HG02678 (cell line): ENCODE measurements at regions not wholly inside any gene's neighbourhood (a gene's known extent, or its start where the extent isn't known, plus 50 kb on each side); places are given as distances from the start of the nearest gene placed in this dataset.

Source experiments
- ATAC-seq: cut with Tn5 transposase; IDR thresholded peaks from one replicate; pipeline ENCODE4 v1.9.1; 2021; ENCODE audit warnings: mild to moderate bottlenecking, moderate library complexity; ENCODE audit not compliant: unreplicated experiment

DNA sequence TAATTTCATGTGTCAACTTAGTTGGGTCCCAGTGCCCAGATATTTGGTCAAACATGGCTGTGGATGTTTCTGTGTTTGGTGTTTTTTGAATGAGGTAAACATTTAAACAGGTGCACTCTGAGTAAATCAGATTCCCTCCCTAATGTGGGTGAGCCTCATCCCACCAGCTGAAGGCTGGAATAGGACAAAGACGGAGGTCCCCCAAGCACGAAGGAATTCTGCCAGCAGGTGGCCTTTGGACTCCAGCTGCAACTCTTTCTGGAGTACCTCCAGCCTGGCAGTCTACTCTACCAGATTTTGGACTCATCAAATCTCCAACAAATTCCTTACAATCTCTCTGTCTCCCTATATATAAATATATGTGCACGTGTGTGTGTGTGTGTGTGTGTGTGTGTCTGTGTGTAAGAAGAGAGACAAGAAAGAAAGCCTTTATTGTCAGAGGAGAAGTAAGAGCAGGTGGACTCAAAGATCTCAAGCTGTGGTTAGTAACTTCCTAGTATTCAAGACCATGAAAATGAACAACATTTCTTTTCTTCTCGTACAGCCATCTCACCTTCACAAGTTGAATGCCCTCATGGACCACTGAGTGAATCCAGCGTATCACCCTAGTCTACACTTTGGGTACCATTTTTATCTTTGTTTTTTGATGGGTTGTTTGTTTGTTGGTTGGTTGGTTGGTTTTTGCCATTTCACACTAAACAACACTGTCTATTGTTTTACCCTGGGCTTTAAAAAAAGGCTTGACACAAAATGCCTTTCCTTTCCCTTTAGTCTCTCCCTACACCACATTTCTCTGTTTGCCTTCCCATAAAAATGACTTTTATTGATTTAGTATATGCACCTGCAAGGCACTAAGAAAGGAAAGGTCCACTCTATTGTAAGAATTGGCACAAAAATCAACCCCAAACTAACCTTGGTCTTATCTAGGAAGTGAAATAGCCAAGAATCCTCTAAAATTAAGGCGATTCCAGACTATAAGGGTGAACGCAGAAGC is 118.7 kb downstream of the TENT4A start:
- no peak for ATAC-seq

DNA sequence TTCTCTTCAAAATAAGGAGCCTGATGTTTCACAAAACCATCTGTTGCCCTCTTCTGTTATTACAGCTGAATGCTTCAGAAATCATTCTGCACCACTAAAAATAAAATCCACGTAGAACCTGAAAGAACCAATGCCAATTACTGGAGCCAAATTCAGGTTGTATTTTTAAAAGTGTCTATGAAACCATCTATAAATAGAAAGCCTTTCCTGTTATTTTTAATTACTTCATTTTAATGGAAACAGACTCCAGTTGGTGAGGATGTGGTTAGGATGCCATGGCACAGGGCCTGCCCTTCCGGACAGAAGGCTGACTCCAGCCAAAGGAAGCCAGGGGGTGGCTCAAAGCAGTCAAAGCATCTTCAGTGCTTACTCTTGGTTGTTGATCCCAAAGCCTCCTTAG is 119.8 kb downstream of the TENT4A start:
- ATAC-seq = no peak

DNA sequence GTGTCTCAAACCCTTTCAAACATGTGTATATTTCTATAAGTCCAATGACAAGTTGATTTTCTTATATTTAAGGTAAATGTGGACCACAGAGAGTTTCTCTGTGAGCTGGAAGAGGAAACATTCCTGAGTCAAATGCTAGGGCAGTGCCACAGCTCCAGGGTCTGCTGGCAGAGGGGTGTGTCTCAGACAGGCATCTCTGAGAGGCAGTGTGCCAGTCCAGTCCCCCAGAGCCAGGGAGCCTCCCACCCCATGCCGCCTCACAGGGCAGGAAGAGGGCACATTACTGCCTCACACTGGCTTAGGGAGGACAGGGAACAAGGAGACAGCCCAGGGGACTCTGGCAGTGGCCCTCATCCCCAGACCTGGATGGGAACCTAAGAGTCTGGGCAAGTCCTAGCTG is 120.2 kb downstream of the TENT4A start:
- ATAC-seq = no peak

DNA sequence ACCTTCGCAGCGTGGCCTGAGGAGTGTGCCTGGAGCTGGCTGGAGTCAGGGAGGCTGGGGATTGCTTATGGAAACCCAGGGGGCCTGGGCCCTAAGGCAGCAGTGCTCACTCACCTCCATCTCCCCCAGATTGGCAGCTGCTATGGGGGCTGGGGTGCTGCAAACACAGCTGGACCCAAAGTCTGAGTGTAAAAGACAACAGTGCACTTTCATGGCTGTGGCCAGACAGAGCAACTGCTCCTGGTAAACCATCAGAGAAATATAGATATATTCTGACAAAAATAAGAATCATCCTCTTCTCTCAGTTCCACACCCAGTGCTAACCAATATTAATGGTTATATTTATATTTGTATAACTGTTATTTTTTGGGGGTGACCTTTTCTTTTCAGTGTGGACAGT is 123.9 kb downstream of the TENT4A start:
- ATAC-seq = no peak

DNA sequence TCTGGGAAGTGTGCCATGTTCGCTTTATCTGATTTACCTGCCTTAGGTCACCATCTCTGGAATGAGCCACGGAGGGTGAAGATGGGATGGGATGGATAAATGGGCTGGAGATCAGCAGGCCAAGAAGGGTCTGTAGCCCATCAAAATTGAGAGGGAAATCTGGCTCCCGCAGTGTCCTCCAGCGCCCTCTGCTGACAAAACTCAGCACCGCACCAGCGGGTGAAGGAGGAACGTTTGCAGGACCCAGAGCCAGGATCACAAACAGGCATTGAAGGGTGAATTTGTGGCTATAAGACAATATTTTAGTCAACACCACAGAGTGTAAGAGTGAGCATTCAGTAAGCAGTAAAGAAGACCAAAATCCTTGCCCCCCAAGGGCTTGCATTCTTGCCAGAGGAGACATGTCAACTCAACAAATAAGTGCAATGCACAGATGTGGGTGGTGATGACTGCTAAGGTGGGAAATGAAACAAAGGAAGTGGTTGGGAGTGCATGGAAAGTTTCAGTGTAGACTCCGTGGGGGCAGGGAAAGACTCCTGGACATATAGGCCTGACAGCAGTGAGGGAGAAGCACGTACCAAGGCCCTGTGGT is 124.4 kb downstream of the TENT4A start:
- no peak for ATAC-seq

DNA sequence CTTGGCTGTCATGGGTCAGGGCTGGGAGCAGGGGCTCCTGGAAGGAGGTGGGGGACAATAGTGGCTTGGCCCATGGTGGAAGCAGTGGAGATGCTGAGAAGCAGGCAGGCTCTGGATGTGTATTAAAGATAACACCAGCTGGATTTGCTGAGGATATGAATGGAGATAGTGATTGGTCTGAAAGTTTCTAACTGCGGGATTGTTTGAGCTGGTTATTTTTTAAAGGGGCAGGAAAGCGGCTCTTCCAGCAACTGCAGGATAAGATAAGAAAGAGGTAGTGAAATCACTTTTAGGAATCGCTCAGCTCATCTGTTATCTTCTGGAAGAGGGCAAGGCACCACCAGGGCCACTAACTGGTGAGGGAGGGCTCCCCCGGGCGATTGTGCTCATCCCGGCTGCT is 125.5 kb downstream of the TENT4A start:
- no peak for ATAC-seq

DNA sequence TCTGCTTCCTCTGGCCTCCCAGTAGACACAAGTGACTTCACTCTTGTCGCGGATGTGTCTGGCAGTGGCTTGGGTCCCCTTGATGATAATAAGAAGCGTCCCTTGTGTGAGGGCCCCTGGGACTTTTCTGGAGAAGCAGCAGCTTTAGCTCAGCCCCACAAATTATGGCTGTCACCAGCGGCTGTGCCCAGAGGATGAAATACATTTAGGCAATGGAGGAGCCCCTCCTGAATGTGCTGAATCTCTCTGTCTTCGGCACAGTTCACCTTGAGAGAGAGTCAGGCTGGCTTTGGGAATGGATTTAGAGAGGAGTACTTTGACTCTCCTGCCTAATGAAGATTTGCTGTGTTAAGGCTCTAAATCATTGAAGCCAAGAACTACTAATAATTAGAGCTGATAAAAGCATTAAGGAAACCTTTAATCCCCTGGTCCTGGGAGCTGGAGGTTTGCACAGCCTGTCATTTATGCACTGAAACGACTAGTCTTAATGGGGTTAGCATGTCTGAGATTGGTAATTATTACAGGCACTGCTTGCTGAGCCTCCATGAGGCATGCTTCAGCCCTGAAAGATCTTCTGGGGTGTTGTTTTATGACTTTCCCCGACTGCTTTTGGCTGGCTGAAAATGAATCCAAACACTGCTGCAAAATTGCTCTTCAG is 127.0 kb downstream of the TENT4A start:
- ATAC-seq = no peak

DNA sequence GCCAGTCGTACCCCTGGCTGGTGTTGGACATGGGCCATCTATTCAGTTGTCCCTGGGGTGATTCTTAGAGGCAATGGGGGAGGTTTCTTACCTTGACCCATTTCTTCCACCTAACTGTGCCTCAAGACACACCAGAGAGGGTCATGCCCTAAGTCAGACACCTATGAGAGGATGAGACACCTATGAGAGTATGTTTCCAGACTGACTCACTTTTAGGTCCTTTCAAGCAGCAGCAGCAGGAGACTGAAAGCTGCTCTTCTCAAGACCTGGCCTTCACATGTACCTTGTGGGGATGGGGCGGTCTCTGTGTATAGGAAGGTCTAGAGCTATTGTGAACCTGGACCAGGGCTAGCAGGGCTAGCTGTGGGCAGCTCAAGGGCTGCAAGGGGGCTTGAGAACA is 130.1 kb downstream of the TENT4A start:
- ATAC-seq = no peak

DNA sequence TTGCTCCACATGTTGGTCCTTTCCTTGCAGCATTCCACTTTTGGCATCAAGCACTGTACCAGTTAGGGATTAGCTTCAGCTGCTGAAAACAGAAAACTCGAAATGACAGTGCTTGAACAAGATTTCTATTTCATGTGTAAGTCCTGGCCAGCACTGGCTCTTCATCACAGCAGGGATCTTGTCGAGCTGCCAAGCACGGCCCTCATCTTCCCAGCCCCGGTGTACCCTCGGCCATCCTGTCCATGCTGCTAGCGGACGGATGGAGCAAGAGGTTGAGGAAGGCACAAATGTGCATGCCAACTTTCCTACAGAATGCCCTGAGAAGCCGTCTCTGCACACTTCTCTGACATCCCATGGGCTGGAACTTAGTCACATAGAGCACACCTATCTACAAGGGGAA is 130.6 kb downstream of the TENT4A start:
- ATAC-seq = no peak

DNA sequence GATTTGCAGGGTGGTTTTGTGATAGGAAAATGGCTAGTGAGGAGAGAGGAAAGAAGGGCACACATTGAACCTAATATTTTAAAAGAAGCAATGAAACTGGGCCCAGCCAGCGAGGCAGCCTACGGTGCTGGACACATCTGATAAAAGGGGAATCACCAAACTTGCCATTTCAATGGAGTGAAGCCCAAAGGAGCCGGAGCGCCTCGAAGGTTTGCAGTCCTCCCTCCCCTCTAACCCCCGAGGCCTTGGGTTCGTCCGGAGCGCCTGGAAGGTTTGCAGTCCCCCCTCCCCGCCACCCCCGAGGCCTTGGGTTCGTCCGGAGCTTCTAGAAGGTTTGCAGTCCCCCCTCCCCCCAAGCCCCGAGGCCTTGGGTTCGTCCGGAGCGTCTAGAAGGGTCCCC is 132.6 kb downstream of the TENT4A start:
- ATAC-seq = no peak

DNA sequence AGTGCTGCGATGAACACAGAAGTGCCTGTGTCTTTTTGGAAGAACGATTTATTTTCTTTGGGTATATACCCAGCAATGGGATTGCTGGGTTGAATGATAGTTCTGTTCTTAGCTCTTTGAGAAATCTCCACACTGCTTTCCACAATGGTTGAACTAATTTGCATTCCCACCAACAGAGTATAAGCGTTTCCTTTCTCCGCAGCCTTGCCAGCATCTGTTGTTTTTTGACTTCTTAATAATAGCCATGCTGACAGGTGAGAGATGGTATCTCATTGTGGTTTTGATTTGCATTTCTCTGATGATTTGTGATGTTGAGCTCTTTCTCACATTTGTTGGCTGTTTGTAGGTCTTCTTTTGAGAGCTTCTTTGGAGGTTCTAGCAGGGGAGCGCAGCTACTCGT is 134.6 kb downstream of the TENT4A start:
- no peak for ATAC-seq

DNA sequence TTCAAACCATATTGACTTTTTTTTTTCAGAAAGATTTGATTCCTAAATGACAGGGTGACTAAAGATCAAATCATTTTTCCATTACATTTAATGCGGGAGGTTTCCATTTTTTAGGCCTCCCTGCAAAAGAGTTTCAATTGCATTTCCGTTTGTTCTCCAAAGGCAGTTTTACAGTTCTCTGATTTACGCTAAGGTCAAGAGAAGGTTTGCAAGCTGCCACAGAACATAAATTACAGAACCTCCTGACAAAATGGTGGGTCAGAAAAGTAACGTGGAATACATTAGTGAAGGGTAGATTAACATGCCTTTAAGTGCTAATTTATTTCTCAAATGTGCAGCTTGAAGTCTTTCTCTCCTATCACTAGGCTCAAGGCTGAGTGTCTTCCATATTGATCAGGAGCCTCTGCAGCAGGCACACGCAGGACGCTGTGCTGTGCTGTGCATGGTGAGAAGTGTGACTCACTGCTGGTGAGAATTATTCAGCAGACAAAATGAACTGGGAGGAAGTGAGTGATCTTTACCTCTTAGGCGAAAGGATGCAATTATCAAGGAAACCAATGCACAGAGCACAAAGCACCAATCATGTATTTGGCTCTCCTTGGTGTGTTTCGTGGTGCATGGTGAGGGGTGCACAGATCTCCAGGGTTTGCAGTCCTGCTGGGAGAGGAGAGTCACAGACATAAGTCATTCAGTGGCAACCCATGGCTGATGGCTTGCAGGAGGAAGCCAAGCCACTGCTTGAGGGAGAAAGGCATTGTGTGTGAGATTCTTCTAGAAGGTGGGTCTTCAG is 136.3 kb downstream of the TENT4A start:
- ATAC-seq = no peak

DNA sequence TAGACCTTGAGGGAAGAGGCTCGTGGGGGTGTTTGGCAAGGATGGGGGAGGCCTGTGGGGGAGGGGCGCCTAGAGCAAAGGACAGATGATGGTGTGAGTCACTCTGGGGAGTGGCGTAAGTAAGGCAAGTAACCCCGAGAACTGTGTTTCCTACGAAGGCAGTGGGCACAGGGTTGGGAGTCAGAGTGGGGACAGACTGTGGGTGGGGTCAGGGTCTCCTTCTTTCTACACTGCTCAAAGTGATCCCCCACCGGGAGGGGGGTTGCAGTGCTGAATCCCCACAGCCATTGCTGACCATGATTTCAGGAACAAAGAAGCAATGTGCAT is 136.8 kb downstream of the TENT4A start:
- no peak for ATAC-seq

DNA sequence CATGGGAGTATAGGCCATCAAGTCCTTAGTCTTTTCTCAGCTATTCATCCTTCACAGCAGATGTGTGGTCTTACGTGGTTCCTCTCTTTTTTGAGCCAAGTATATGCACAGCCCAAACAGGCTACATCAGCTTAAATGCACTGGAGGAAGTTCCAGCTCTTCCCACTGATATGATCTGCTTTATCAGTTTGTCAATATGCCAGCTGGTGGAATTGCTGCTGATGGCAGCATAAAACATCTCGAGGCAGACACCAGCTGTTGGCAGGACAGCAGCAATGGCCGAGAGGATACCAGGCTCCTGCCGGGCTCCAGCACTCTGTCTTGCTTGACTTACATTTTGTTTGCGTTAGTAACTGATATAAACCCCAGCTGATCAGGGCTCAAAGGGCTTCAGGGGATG is 143.4 kb downstream of the TENT4A start:
- ATAC-seq = no peak

DNA sequence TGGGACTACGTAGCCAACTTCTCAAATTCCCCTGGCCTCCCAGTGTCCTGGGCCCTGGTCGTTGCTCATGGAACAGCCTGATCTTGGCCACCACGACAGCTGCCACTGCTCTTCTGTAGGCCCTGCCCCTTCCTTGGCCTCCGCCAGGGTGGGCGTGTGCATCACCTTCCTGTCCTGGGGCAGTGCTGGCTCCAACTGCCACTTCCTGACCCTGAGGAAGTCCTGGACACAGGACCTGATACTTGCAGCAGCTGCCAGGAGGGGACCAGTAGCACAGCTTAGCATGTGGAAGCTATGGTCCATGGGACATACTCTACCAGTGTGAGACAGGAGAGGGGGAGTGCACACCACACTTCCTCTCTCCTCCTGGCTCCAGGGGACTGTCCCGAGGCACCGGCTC is 145.2 kb downstream of the TENT4A start:
- ATAC-seq = no peak

DNA sequence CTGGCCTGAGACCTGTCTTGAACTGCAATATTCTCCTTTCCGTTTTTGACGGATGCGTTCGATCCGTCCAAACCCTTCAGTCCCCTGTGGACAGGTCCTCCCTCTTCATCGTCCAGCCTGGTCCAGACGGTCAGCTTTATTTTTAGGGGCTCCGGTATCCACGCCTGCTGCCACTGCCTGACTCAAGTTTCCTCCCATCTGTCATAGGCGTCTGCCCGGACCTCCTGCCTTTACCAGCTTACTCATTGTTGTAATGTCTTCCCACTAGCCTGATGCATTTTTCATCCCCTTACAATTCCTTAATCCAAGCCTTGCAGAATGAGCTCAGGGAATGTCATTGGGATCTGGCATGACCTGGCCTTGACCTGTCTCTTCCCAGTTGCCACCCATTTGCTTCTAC is 145.8 kb downstream of the TENT4A start:
- ATAC-seq = no peak

DNA sequence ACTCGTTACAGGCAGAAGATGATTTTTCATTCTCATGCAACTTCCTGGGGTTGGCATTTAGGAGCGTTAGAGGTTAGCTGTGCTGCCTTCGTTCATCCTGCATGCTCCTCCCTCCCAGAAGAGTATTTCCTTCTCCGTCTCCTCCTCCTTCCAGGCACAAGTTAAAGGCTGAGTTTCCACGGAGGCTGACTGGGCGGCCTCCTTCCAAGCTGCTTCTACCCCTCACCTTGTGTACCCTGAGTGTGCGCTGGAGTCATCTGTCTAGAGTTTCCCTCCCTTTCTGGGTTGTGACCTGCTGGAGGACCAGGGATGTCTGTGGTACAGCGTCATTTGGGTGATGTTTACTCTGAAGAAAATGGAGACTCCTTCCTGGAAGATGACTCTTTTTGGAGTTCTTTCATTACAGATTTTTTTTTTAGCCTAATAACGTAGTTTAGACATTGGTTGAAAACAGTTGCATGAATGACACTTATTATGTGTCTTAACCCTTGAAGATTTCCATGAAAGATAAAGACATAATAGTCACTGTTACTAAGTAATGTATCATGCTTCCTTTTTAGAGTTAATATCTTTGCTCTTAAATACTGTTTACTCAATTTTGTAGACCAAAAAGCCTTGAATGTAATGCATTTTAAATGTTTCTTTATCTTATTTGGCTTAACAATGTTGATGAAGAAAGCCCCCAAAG is 146.9 kb downstream of the TENT4A start:
- ATAC-seq = no peak

DNA sequence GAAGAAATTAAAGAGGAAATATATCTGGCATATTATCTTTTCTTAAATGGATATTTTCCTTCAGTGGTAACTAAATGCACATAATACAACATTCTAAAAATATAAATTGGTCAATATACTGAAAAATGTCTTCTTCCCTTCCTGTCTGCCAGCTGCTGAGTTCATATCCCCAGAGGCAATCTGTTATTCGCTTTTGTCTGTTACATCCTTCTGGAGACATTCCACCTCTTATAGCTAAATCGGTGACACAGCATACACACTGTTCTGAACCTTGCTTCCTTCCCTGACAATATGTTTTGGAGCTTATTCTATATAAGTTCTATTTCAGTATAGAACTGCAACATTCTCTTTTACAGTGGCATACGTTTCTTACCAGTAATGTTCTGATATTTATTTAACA is 147.8 kb downstream of the TENT4A start:
- ATAC-seq = no peak

DNA sequence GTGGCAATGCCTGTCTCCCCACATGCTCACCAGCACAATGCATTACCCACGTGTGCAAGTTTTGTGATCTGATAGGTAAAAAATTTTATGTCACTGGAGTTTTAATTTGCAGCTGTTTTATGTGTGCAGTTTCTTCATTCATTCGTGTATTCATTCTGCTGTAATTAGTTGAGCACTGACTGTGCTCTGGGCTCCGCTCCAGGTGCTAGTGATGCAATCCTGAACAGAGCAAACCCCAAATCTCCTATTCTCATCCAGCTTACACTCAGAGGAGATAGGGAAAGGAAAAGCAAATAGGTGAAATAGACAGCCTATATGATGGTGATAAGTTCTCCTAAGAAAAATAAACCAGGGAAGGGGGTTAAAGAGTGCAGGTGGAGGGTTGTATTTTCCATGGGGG is 148.4 kb downstream of the TENT4A start:
- ATAC-seq = no peak

DNA sequence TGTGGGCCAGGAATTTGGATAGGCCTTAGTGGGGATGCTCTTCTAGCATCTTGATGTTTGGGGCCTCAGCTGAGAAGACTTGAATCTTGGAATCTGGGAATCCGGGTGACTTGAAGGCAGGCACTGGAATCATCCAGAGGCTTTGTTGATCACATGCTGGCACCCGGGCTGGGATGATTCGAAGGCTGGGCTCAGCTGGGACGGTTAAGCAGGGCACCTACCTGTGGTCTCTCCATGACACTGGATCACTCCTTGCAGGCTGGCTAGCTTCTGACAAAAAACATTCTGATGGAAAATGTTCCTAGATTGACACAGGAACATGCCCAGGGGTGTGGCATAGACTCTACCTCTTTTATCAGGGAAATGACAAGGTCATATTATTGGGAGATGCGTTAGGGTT is 149.1 kb downstream of the TENT4A start:
- ATAC-seq = no peak

DNA sequence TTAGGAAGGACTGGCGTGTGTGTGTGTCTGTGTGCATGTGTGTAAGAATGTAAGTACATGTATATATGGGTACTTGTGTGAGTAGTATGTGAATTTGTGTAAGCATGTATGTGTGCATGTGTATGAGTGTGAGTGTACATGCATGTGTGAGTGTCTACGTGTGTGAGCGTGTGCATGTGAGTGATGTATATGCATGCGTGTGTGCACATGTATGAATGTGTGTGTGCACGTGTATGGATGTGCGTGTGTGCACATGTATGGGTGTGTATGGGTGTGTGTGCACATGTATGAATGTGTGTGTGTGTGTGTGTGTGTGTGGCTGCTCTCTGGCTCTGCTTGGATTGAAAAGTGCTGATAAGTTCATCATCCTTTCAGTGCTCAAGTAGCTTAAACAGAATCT is 154.5 kb downstream of the TENT4A start:
- no peak for ATAC-seq
